SIG-M5 (cell line): ENCODE measurements at regions not wholly inside any gene's neighbourhood (a gene's known extent, or its start where the extent isn't known, plus 50 kb on each side); places are given as distances from the start of the nearest gene placed in this dataset.

ENCODE experiments used
- DNase-seq: peaks from one replicate; lab custom pipeline; 2025; lab: John Stamatoyannopoulos, UW

DNA sequence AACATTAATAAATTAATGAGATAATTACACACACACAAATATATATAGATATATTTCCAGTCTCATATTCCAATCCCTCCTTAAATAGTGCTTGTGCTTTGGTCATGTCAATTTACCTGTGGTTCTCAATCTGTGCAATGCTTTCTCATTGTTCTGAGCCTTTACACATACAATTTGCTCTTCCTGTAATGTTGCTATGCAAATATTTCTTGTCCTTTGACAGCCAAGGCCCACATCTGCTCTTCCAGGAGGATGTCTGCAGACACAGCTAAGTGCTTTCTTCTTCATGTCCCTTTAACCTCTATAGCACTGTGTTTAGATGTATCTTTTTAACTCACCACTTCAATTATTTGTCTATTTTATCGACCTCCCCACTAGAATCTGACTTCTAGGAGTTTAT, 67.3 kb upstream of the RAPGEF2 start:
- DNase-seq = no peak

DNA sequence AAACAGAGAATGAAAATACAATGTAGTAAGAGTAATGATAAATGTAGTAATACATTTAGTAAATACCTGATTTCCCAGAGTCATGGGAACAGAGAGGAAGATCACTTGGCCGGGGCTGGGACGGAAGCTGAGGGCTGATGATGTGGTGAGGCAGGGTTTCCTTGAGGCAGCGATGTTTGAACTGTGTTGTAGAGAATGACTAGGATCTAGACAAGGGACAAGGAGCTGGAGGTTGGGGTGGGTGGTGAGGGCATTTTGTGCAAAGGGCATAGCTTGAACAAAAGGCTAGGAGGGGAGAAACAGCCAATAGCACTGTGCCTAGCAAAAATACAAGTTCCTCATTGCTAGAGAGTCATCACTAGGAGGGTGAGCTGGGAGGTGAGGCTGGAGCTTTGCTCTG, 64.3 kb upstream of the RAPGEF2 start:
- DNase-seq = no peak

DNA sequence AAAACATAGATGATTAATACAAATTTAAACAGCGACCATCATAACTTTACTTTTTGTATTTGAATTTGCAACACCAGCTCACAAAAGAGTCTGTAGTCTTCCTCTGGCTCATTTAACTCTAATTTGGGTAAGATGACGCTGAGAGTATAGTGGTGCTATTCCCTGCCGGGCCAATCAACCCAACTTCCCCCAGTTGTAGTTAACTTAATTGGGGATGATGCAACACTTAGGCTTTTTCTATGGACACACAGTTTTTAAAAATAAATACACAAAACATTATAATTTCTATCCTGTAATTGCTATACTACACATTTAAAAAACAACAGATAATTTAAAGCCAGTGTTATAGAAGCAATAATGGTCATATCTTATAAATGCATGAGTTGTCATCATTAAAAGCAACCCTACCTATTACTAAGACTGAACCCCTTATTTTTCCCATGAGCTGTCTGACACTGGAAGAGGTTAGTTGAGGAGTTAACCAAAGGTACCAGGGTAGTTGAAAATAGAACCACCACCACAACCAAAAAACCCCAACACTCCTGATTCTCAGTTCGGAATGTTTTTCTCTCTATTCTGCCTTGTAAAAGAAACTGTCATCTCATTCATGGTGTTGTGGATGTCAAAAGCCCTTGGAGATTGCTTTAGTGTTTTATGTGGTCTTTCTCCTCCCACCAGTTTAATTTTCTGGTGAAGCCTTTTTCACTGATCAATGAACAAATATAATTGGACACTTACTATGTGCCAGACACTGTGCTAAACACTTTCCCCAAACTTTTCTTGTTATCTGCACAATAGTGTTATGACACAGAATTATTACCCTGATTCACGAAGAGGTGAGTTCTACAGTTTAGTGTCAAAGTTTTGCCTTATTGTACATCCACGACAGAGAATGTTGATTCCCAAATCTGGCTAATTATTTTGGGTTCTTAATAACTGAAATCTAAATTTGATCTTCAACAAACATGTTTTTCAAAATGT, 61.5 kb upstream of the RAPGEF2 start:
- no peak for DNase-seq

DNA sequence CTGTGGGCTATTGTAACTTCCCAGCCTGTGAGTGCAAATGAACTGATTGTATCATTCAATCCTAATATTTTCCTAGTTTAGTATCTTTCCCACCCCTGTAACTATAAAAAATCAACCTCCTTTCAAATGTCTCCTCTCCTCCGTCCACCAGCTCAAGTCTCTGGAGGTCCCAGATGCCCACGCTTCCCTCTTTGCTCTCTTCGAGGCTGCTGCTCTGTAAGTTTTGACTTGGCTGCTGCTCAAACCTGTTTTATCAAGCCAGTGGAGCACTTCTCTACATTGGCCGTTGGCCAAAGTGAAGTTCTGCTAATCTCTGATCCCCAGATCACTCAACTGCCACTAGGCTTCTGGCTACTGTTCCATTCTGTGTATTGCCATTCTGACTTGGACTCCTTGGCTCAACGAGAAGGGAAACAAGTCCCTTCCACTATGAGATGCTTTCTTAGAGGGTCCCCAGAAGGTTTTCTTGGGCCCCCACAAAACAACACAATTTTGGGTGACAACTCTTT, 60.7 kb upstream of the RAPGEF2 start:
- no peak for DNase-seq

DNA sequence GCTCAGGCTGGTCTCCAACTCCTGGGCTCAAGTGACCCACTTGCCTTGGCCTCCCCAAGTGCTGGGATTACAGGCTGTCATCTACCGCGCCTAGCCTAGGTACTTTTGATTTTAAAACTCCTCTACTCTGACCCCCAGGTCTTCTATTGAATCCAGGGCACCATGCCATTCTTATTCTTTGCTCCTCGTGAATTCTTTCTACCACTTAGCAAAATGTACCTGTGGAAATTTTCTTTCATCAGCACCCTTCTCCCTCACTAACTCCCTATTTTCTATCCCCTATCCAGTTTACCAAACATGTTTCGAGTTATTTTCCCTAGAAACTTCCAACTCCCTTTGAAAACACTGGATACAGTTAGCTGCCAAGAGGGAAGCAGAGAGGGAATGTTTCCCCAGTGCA, 60.0 kb upstream of the RAPGEF2 start:
- no peak for DNase-seq

DNA sequence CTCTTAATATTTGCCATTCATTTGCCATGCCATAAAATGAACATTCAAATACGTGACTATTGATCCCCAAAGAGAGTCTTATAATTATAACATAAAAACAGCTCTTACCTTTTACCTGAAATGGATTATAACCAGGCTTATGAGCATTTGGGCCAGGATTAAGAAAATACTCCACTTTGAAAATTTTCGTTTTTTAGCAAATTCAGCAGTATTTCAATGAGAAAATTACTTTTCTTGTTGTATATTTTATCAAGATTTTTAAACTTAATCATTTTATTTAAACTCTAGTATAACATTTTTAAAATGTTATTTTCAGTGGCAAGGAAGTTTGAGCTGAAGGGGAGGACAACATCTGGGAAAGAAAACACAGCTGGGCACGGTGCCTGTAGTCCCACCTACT, 59.0 kb upstream of the RAPGEF2 start:
- no peak for DNase-seq

DNA sequence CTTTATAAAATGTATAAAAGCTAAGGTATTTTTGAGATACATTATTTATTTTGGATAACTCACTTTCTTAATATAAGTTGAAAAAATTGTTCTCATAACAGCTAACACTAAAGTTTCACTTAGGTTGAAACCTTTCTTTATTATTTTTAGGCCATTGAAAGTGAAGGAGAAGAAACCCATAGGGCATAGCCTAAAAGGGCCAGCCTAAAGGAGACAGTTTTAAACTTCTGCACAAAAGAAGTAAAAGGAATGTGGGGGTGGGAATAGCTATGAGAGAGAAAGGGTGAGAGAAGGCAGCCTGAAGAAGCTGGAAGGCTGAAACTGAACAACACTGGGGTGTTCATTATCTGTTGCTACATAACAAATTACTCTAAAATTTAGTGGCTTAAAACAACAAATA, 57.6 kb upstream of the RAPGEF2 start:
- DNase-seq = no peak

DNA sequence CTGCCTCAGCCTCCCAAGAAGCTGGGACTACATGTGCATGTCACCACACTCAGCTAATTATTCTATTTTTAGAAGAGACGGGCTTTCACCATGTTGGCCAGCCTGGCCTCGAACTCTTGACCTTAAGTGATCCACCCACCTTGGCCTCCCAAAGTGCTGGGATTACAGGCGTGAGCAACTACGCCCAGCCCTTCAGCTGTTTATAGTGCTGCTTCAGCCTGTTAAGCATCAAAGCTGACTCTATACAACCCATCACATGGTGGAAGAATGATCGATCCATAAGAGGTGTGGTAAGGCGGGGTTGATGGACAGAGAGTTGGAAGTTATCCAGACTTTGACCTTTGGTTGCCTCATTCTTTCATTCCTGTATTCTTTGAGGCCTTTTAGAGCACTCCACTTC, 56.2 kb upstream of the RAPGEF2 start:
- DNase-seq = no peak

DNA sequence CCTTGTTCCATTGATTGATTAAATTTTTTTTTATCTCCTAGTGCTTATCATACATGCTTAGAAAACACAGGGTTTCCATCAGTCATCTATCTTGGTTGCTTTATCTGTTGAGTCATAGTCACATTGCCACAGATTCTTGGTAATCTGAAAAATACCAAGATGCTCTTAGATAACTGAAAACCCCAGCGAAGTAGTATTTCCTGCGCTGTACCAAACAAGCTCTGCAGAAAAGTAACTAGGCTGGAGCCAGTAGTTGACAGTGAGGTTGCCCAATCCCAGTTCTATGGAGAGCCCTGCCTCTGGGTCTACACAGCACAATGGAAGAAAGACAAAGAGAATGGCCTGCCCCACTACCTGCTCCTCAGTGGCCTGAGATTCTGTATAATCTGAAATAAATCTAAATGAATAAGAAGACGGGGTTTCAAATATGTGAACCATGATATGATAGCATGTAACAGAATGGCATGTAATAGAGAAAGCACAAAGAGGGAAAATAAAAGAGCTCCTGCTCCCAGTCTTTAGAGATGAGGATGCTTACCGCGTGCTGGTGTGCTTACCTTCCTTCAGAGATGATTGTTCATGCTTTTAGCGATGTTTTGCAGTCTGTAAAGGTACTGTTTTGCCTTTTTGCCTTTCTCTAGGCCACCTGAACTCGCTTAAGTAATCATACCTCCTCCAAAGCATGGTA, 55.3 kb upstream of the RAPGEF2 start:
- DNase-seq = no peak

DNA sequence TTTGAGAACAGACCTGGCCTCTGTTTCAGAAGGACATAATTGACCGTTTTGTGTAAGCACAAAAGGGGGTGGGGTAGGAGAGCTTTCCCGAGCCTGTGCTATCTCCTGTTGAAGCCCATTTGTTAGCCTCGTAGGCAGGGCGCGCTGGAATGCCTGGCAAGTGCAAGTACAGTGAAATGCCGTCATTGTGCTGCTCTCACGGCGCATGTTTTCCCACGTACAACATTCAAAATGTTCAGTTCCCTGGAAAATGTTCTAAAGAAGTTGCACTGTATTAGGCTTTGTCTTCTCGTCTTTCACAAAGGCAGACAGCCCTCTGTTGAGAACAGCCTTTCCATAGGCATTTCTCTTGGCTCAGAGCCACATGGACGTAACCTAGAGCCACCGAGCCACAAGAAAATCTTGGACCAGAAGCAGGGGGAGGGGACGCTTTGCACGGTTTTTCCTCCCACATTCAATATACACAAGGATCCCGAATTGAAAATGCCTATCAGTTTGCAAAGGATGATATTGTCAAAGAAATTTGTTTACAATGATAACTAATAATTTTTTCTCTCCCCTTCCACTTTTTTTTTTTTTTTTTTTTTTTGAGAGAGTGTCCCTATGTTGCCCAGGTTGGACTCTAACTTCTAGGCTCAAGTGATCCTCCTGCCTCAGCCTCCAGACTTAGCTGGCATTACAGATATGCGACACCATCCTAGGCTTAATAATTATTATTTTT, 54.6 kb upstream of the RAPGEF2 start:
- no peak for DNase-seq

DNA sequence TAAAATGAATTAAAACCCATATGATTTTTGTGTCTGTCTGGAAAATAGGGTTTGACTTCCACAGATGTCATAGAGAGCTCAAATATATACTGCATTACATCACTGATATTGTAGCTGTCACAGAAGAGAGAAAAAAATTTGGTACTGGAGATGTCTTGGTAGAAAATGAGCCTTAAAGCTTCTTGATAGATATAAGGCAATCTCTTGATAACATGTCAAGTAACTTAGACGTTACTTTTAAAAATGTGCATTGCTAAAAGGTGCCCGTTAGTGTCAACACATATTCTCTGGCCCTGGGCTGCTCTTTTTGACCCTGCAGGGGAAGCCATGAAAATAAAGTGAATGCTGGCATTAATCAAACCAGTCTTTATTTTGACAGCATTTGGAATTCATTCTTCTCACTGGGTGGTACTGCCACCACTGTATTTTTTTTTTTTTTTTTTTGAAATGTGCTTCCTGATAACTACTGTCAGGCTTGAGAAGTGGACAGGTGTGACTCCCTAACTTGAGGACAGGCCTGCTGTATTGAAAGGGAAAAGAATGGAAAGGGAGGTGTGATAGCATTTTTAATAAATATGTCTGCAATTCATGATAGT, 53.0 kb upstream of the RAPGEF2 start:
- DNase-seq = no peak

DNA sequence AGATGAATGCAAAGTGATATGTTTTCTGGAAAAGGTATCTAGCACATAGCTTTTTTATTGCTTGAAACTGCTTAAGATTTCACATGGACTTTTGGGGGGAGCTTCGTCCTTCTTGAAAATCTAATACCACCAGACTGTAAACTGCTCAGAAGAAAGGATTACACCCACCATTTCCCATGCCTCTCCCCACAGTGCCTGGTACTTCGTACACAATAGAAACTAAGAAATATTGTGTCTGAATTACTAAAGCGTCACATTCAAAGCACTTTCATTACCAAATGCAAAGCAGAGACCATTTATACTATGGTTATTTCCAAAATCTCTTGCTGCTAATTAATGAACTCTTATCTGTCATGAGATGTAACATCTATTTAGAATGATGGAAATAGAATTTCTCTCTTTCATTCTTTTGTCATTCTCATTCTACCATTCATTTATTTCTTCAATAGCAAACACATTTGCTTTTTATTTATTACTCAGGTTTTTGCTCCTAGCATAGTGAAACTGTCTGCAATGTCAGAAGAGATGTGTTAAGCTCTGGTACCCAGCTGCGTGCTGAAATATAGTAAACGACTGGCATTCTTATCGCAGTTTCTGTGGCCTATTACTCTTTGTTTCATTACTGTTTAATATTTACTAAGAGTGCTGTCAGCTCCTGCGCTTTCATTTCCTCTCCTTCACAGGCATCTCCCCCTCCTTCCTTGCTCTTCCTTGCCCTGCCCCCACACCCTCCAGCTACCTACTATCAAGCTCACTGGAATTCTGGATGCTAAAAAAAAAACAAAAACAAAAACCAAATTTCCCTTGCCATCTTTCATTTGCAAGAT, 51.4 kb upstream of the RAPGEF2 start:
- DNase-seq = no peak

DNA sequence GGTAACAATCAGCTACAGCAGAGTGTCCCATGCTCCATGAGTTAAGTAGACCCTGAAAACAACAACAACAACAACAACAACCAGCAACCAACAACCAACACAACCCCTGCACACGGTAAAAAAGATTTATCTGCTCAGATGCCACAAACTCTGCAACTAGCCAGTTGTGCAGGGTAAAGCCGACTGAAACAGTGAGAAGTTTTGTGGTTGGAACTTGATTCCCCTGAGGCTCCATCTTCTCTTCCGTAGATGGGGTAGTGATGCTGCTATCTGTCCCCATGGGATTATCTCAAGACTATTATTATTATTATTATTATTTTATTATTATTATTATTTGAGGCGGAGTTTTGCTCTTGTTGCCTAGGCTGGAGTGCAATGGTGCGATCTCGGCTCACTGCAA, 50.6 kb upstream of the RAPGEF2 start:
- no peak for DNase-seq
